RWPE1 (cell line): ENCODE measurements at regions not wholly inside any gene's neighbourhood (a gene's known extent, or its start where the extent isn't known, plus 50 kb on each side); places are given as distances from the start of the nearest gene placed in this dataset.

ENCODE experiments used
- CTCF ChIA-PET: fragments of 350-600 bp; sonication (Branson Sonifier 250); formaldehyde crosslinking; extraction: SDS; loops from one replicate; lab custom pipeline; 2021; lab: Yijun Ruan, JAX
- POLR2A ChIA-PET: fragments of 400-600 bp; formaldehyde crosslinking; extraction: SDS; loops from one replicate; lab custom pipeline; 2020; ENCODE audit warnings: antibody characterized with exemption; ENCODE audit not compliant: low non-redundant PET; lab: Yijun Ruan, JAX
- DNase-seq: peaks from one replicate; pipeline ENCODE4 v3.0.0; 2012; ENCODE audit warnings: low spot score
- H3K27ac ChIP-seq: fragments of 450-650 bp; 2 replicates; pipeline ENCODE4 v1.5.1; 2017
- TF ChIP-seq, protein P1 (sequence below): fragments of 450-650 bp; conservative IDR thresholded peaks from 2 replicates; pipeline ENCODE4 v1.5.1; 2017; ENCODE audit warnings: low read depth, mild to moderate bottlenecking

DNA sequence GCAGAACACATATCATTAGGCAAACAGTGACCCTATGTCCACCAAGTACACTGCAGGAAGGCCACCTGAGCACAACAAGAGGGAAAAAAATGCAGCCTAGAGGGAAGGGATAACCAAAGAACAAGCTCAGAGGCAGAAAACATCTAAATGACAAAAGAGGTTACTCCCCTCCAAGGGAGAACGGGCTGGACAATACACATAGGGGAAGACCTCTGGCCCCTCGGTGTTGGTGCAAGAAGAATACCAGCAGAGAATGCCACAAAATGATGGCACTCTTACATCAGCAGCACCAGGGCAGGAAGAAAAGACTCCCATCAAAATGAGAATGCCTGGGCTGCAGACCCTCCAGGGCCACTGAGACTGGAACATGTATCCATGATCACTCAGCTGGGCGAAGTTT lies 66.6 kb upstream of the OPCML start:
- DNase-seq = no peak
- POLR2A ChIA-PET = no interaction called here
- CTCF ChIA-PET = no interaction called here
- TF ChIP-seq, protein P1, sequence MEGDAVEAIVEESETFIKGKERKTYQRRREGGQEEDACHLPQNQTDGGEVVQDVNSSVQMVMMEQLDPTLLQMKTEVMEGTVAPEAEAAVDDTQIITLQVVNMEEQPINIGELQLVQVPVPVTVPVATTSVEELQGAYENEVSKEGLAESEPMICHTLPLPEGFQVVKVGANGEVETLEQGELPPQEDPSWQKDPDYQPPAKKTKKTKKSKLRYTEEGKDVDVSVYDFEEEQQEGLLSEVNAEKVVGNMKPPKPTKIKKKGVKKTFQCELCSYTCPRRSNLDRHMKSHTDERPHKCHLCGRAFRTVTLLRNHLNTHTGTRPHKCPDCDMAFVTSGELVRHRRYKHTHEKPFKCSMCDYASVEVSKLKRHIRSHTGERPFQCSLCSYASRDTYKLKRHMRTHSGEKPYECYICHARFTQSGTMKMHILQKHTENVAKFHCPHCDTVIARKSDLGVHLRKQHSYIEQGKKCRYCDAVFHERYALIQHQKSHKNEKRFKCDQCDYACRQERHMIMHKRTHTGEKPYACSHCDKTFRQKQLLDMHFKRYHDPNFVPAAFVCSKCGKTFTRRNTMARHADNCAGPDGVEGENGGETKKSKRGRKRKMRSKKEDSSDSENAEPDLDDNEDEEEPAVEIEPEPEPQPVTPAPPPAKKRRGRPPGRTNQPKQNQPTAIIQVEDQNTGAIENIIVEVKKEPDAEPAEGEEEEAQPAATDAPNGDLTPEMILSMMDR = no peak
- no peak overlapping the region for H3K27ac ChIP-seq

DNA sequence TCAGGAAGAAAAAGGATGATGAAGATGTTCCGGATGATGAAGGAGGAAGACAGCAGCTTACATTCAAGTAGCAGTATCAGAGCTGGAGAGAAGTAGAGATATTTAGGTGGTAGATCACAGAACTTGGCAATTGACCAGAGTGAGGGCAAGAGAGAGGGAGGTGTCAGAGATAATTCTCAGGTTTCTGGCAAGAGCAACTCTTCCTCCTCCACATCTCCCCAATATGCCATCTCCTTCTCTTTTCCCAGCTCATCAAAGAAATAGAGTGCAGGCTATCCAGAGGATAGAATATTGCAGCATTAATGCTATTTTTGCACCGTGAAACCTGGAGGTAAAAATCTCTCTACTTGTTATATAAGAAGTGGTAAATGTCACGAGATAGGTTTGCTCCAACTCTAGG lies 64.9 kb upstream of the OPCML start:
- TF ChIP-seq, protein P1 = no peak
- no peak overlapping the region for H3K27ac ChIP-seq
- ChIA-PET POLR2A (no interaction called here), CTCF (no interaction called here)
- no peak for DNase-seq

DNA sequence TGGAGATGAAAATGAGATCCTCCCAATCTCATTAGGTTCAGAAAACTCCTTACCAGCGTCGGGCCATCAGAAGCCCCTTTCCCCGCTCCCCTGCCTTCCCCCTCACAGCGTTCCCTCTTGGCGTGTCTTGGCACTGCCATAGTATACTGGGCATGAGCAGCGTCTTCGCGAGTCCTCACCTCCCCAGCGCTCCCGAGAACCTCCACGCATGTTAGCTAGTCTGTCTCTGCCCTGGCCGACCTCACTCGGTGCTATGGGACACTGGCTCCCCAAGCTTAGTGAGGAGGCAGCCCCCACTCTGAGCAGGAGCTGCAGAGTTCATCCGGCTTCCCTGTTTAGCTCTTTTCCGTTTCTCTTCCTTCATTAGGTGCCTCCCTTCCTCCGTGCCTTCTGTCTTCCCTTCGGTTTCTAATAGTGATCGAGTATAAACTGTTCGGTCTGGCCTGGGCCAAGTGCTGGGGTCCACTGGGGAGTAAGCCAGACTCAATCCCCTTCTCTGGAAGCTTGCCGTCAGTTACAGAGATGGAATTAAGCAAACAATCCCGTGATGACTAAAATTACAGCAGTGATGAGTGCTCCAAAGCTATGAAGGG lies 63.8 kb upstream of the OPCML start:
- DNase-seq = no peak
- ChIA-PET POLR2A (no interaction called here), CTCF (no interaction called here)
- no peak overlapping the region for H3K27ac ChIP-seq
- TF ChIP-seq, protein P1 = no peak

DNA sequence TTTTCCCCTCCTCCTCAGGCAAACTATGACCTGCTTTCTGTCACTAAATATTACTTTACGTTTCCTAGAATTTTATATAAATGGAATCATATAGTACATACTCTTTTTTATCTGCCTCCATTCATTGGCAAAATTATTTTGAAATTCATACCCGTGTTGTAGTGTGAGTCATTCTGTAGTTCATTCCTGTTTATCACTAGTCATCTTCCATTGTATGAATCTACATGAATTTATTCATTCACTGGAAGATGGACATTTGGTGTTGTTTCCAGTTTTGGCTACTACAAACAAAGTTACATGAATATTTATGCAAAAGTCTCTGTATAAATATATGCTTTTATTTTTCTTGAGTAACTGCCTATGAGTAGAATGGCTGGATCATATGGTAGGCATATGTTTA lies 60.7 kb upstream of the OPCML start:
- no peak for DNase-seq
- H3K27ac ChIP-seq = no peak overlapping the region
- ChIA-PET CTCF (no interaction called here), POLR2A (no interaction called here)
- TF ChIP-seq, protein P1 = no peak

DNA sequence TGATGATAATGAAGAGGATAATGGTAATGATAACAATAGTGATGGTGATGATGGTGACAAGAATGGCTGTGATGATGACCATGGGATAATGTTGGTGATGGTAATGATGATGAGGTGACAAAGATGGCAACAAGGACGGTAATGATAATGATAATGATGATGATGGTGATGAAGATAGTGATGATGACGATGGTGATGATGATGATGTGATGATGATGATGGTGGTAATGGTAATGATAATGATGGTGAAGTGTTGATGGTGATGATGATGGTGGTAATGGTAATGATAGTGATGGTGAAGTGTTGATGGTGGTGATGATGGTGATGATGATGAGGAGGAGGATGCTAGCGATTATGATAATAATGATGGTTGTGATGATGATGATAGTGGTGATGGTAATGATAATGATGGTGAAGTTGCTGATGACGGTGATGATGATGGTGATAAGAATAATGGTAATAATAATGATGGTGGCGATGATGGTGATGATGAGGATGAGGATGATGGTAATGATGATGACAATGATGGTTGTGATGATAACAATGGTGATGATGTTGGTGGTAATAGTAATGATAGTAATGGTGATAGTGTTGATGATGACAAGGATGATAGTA lies 54.7 kb upstream of the OPCML start:
- ChIA-PET CTCF (no interaction called here), POLR2A (no interaction called here)
- TF ChIP-seq, protein P1 = no peak
- DNase-seq = no peak
- H3K27ac ChIP-seq = no peak overlapping the region

DNA sequence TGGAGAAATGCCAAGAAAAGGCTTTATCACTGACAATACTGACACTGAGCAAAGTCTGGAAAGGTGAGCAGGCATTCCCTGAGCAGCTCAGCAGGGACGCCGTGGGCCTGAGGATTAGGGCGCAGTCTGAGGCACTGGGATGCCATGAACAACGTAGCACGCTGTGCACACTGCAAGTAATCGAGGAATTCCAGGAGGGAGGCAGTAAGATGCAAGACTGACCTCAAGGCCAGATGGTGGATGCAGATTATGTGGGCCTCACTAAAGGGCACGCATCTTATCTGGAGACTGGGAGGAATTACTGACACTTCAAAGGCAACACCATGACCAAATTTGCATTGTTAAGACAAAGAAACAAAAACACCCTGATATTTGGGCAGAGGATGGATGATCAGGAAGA lies 50.4 kb upstream of the OPCML start:
- CTCF ChIA-PET = no interaction called here
- POLR2A ChIA-PET = no interaction called here
- no peak for DNase-seq
- TF ChIP-seq, protein P1 = no peak
- H3K27ac ChIP-seq = no peak overlapping the region
